Urothelium cell line (cell line): ENCODE measurements at regions not wholly inside any gene's neighbourhood (a gene's known extent, or its start where the extent isn't known, plus 50 kb on each side); places are given as distances from the start of the nearest gene placed in this dataset.
"Not testable (repeated sequence)": the region's sequence is repeated elsewhere in the genome, so short reads cannot be mapped to it uniquely, and the experiment has no call there.

Experiments
- DNase-seq: peaks from one replicate; pipeline ENCODE4 v3.0.0; 2011; ENCODE audit warnings: low spot score, mixed read lengths
- FAIRE-seq: peaks from 2 replicates; lab custom pipeline; 2011; peaks lifted over from hg19 to GRCh38; lab: Jason Lieb, UNC

GRCh38 chr5:72693546-72694205 is 122.8 kb upstream of the TNPO1 start:
- no peak for FAIRE-seq
- no peak for DNase-seq

GRCh38 chr5:72692651-72693442 is 123.6 kb upstream of the TNPO1 start:
- no peak for FAIRE-seq

GRCh38 chr5:72692231-72692637 is 124.2 kb upstream of the TNPO1 start:
- DNase-seq (no peak), FAIRE-seq (no peak)

More at GRCh38 chr5:72692651-72693442, 123.6 kb upstream of the TNPO1 start:
- no peak for DNase-seq

- DNase-seq (no peak), FAIRE-seq (no peak)
These were observed 124.7 kb upstream of the TNPO1 start for GRCh38 chr5:72691751-72692150.

GRCh38 chr5:72688916-72689315 is 127.5 kb upstream of the TNPO1 start:
- FAIRE-seq (no peak), DNase-seq (no peak)

- no peak for FAIRE-seq
- DNase-seq, result no peak
These were observed 129.2 kb upstream of the TNPO1 start for GRCh38 chr5:72687288-72687687.

GRCh38 chr5:72682561-72682960 is 133.9 kb upstream of the TNPO1 start:
- FAIRE-seq, result no peak

GRCh38 chr5:72681781-72682180 is 134.7 kb upstream of the TNPO1 start:
- no peak for FAIRE-seq
- DNase-seq, result no peak

More at GRCh38 chr5:72682561-72682960, 133.9 kb upstream of the TNPO1 start:
- no peak for DNase-seq

GRCh38 chr5:72677447-72677846 is 139.0 kb upstream of the TNPO1 start:
- DNase-seq (no peak), FAIRE-seq (no peak)

- DNase-seq, FAIRE-seq: not testable (repeated sequence)
These were observed 139.6 kb upstream of the TNPO1 start for GRCh38 chr5:72676831-72677230.

GRCh38 chr5:72673623-72674022 is 142.8 kb upstream of the TNPO1 start:
- FAIRE-seq, result no peak

GRCh38 chr5:72673180-72673579 is 143.3 kb upstream of the TNPO1 start:
- FAIRE-seq (no peak), DNase-seq (no peak)

More at GRCh38 chr5:72673623-72674022, 142.8 kb upstream of the TNPO1 start:
- DNase-seq, result no peak

GRCh38 chr5:72667708-72668107 is 148.8 kb upstream of the TNPO1 start:
- FAIRE-seq (no peak), DNase-seq (no peak)

- FAIRE-seq, result no peak
These were observed 153.5 kb upstream of the TNPO1 start for GRCh38 chr5:72662936-72663335.

GRCh38 chr5:72662305-72662704 is 154.2 kb upstream of the TNPO1 start:
- no peak for FAIRE-seq
- no peak for DNase-seq

More at GRCh38 chr5:72662936-72663335, 153.5 kb upstream of the TNPO1 start:
- no peak for DNase-seq

GRCh38 chr5:72661405-72661804 is 154.2 kb upstream of the ZNF366 start:
- DNase-seq (peak; percentile 29), FAIRE-seq (no peak)

GRCh38 chr5:72659726-72660125 is 152.5 kb upstream of the ZNF366 start:
- FAIRE-seq (no peak), DNase-seq (no peak)

GRCh38 chr5:72658761-72659540 is 151.7 kb upstream of the ZNF366 start:
- no peak for DNase-seq
- no peak for FAIRE-seq

- DNase-seq (no peak), FAIRE-seq (no peak)
These were observed 151.0 kb upstream of the ZNF366 start for GRCh38 chr5:72658161-72658560.

- DNase-seq (no peak), FAIRE-seq (no peak)
These were observed 149.7 kb upstream of the ZNF366 start for GRCh38 chr5:72656756-72657513.

GRCh38 chr5:72656331-72656730 is 149.1 kb upstream of the ZNF366 start:
- FAIRE-seq, result no peak
- no peak for DNase-seq
